GM12872 (cell line): ENCODE measurements at regions not wholly inside any gene's neighbourhood (a gene's known extent, or its start where the extent isn't known, plus 50 kb on each side); places are given as distances from the start of the nearest gene placed in this dataset.
A peak's percentile ranks its signal among the peaks of the same experiment; 100 is the strongest.

Source experiments
- TF ChIP-seq, protein P1 (sequence below): IDR thresholded peaks from 3 replicates; pipeline ENCODE4 v1.5.1; 2011; ENCODE audit warnings: low read depth, mild to moderate bottlenecking, low read length, moderate library complexity; ENCODE audit not compliant: insufficient read depth

DNA sequence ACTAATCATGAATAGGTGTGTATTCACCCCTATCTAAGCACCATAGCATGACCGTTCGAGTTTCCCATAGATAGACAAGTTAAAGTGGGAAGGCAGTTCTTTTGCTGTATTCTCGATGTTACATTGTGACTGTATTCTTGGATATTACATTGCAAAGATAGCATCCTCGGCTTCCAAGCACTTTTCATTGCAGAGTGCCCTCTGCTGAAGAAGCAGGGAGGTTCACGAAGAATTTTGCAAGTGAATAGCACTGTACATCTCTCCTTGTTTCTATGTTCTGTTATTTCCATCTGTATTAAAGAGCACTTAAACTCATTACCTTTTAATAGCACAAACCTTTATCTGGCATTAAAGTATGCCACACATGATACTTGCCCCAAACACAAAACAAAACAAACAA, 426.7 kb upstream of the ARX start:
- TF ChIP-seq, protein P1, sequence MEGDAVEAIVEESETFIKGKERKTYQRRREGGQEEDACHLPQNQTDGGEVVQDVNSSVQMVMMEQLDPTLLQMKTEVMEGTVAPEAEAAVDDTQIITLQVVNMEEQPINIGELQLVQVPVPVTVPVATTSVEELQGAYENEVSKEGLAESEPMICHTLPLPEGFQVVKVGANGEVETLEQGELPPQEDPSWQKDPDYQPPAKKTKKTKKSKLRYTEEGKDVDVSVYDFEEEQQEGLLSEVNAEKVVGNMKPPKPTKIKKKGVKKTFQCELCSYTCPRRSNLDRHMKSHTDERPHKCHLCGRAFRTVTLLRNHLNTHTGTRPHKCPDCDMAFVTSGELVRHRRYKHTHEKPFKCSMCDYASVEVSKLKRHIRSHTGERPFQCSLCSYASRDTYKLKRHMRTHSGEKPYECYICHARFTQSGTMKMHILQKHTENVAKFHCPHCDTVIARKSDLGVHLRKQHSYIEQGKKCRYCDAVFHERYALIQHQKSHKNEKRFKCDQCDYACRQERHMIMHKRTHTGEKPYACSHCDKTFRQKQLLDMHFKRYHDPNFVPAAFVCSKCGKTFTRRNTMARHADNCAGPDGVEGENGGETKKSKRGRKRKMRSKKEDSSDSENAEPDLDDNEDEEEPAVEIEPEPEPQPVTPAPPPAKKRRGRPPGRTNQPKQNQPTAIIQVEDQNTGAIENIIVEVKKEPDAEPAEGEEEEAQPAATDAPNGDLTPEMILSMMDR = no peak

DNA sequence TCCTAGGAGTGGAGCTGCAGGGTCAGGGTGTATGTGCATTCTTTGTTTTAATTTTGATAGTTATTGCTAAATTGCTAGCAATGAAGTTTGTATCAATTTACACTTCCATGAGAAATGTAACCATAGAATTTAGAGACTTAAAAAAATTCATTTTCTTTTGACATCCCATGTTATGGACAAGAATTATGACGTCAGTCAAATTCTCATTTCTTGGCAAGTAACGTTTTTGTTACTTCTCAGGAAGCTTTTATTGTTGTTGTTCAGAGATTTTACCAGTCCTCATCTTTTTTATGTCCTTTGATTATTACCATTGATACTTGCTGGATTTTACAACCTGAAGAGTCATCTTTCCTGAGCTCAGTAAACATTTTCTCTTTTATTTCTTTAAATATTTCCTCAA, 417.5 kb upstream of the ARX start:
- TF ChIP-seq, protein P1 = no peak

DNA sequence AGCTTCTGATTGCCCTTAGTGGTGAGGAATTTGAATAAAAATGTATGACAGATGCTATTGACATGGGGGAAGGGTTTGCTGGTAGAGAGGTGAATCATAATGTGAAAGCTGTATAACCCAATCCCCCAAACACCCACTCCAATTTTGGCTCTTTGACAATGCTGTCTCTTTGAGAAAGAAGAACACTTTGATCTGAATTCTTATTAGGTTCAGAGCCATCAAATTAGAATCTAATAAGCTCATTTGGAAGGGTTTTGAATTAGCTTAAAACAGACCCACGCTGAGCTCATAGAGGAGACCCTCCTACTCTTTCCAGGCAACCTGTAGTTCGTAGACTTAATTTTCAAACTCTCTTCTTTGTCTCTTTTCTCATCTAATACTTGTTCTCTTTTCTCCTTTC, 416.6 kb upstream of the ARX start:
- TF ChIP-seq, protein P1 = no peak

DNA sequence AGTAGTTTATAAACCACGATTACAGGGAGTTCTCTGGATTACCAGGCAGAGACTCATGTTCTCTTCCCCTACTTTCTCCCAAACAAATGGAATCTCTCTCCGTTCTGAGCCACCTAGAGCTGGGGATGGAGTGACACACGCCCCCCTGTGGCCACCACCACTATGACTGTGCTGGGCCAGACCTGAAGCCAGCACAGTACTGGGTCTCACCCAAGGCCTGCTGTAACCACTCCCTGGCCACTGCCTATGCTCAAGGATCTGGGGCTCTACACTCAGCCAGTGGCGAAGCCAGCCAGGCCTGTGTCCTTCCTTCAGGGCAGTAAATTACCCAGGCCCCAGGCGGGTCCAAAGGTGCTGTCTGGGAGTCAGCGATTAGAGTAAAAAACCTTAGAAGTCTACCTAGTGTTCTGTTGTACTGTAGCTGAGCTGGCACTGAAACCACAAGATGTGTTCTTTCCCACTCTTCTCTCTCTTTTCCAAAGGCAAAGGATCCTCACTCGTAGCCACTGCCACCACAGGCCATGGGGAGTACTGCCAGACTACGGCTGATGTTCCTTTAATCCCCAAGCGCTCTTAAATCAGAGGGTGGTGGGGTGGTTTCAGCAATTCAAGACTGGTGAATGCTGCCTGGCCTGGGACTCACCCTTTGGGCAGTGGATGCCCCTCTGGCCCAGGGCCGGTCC, 412.2 kb upstream of the ARX start:
- TF ChIP-seq, protein P1 = 0 out of 3 replicates have a peak, but pooled peaks have one; percentile 10

DNA sequence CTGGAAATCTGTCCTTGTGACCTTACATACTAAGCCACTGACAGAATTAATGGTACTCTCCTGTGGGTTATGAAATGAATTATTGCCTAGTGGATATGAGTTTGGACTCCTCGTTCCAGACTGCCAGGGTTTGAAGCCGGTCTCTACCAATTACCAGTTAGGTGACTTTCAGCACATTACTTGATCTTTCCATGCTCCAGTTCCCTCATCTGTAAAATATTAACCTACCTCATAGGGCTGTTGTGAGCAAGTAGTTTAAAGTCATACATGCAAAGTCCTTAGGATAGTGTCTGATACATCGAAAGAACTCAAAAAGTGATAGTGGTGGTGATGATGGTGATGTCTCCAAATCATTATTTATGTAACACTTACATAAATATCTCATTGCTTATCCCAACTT, 373.5 kb upstream of the ARX start:
- TF ChIP-seq, protein P1 = no peak

DNA sequence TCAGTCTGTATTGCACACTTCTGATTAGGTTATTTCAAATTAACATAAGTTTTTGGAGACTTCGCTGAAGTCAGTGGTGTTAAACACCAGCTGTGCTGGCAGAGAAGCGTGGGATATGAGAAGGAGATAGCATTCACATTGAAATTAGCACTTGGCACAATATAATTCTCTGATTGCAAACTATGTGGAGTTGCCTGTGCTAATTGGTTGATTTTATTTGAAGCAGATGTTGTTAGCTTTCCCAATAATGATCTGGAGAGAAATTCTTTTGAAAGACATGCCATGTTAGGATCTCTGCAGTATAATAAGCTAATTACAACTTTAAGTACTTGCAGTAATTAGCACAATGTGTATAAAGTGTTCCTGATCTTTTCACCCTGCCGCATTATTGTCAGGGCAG, 367.4 kb upstream of the ARX start:
- TF ChIP-seq, protein P1 = no peak

DNA sequence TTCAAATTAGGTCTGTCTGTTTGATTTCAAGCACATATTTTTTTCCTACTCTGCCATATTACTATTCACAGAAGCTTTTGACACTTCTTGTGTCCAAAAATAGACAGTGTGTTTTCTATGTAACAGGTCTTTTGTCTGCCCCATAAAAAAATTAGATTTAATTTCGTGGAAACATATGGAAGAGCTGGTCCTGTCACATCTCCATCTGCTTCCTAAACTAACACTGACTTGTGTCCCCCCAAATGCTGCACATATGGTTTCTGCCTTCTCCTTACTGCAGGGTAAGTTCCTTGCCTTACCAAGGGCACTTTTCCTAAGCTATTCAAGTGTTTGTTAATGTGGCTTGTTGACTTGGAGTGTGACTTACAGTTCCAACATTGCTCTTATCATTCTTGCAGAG, 340.7 kb upstream of the ARX start:
- TF ChIP-seq, protein P1 = no peak
